B cell (primary cell): ENCODE measurements at regions not wholly inside any gene's neighbourhood (a gene's known extent, or its start where the extent isn't known, plus 50 kb on each side); places are given as distances from the start of the nearest gene placed in this dataset.

Experiments used
- ATAC-seq: fragments of 200-7000 bp; cut with Tn5 transposase; one replicate; pipeline ENCODE4 v1.10.0; 2021; ENCODE audit warnings: low read depth, mild to moderate bottlenecking, moderate number of reproducible peaks, moderate library complexity
- CTCF ChIA-PET: fragments of 350-600 bp; sonication (Branson Sonifier 250); formaldehyde crosslinking; loops from one replicate; lab custom pipeline; 2021; ENCODE audit warnings: antibody characterized with exemption, inconsistent platforms; lab: Charles Lee
- POLR2A ChIA-PET: fragments of 350-600 bp; sonication (Branson Sonifier 250); formaldehyde crosslinking; loops from one replicate; lab custom pipeline; 2021; ENCODE audit warnings: antibody characterized with exemption; lab: Charles Lee
- DNase-seq: peaks from one replicate; pipeline ENCODE4 v3.0.0; 2013
- H2AFZ ChIP-seq: 2 replicates; pipeline ENCODE4 v1.6.1; 2012; ENCODE audit warnings: mild to moderate bottlenecking, low read depth, low read length; ENCODE audit not compliant: insufficient read depth, poor library complexity, severe bottlenecking
- H3K27ac ChIP-seq, 2 donors: 1 replicate in 1 of 2; 2 replicates in 1 of 2; pipeline ENCODE4 v1.5.1; 2012 to 2013; ENCODE audit warnings: low read length in 2 of 2, mild to moderate bottlenecking in 2 of 2, moderate library complexity in 1 of 2
- H3K27me3 ChIP-seq, 4 experiments: fragments of 200-600 bp in 1 of 4; sonication (generic) in 1 of 4; replicated peaks in 1 of 4; 1 replicate in 2 of 4; 2 replicates in 2 of 4; pipeline versions ENCODE4 v1.6.1 to v1.7.0; 2013 to 2016; ENCODE audit warnings: low read length in 3 of 4, mild to moderate bottlenecking in 2 of 4, mixed read lengths in 1 of 4, moderate library complexity in 1 of 4; ENCODE audit not compliant: insufficient read depth in 4 of 4, control insufficient read depth in 3 of 4; ENCODE audit errors: control extremely low read depth in 1 of 4
- H3K36me3 ChIP-seq, 2 experiments: replicated peaks in 1 of 2; 1 replicate in 1 of 2; 2 replicates in 1 of 2; pipeline versions ENCODE4 v1.6.1 to v1.7.1; 2013; ENCODE audit warnings: low read length in 1 of 2; ENCODE audit not compliant: insufficient read depth in 2 of 2, control insufficient read depth in 1 of 2; ENCODE audit errors: control extremely low read depth in 1 of 2, extremely low read depth in 1 of 2
- H3K4me1 ChIP-seq, 2 donors: fragments of 200-600 bp in 1 of 2; sonication (generic) in 1 of 2; 1 replicate in 1 of 2; 2 replicates in 1 of 2; pipeline versions ENCODE4 v1.5.1 to v1.6.1; 2013 to 2017; ENCODE audit warnings: low read length in 2 of 2; ENCODE audit not compliant: control insufficient read depth in 2 of 2, insufficient read depth in 2 of 2
- H3K4me2 ChIP-seq: replicated peaks from 2 replicates; pipeline ENCODE3; 2012; ENCODE audit warnings: mild to moderate bottlenecking, low read depth, low read length; ENCODE audit not compliant: poor library complexity, severe bottlenecking
- H3K4me3 ChIP-seq, 5 experiments: fragments of 200-600 bp in 1 of 5; sonication (generic) in 1 of 5; 1 replicate in 3 of 5; 2 replicates in 2 of 5; pipeline versions ENCODE4 v1.5.1 to v1.7.0; 2011 to 2016; ENCODE audit warnings: low read length in 4 of 5, mild to moderate bottlenecking in 4 of 5, low read depth in 2 of 5, control low read depth in 1 of 5, moderate library complexity in 1 of 5; ENCODE audit not compliant: insufficient read depth in 1 of 5; ENCODE audit errors: control extremely low read depth in 1 of 5, extremely low read depth in 1 of 5
- H3K79me2 ChIP-seq: fragments of 200-600 bp; sonication (generic); one replicate; pipeline ENCODE4 v1.6.0; 2016; ENCODE audit warnings: low read length; ENCODE audit not compliant: control insufficient read depth, insufficient read depth
- H3K9ac ChIP-seq: fragments of 200-600 bp; sonication (generic); 2 replicates; pipeline ENCODE4 v1.6.1; 2017; ENCODE audit warnings: mild to moderate bottlenecking, low read length, moderate library complexity
- H3K9me3 ChIP-seq, 3 donors: one replicate each; pipeline versions ENCODE4 v1.6.1 to v1.7.1; 2013; ENCODE audit warnings: low read length in 2 of 3; ENCODE audit not compliant: control insufficient read depth in 2 of 3, insufficient read depth in 1 of 3; ENCODE audit errors: control extremely low read depth in 1 of 3
- H4K20me1 ChIP-seq: 2 replicates; pipeline ENCODE4 v1.6.0; 2012; ENCODE audit warnings: mild to moderate bottlenecking, low read length; ENCODE audit not compliant: insufficient read depth, control insufficient read depth, poor library complexity, severe bottlenecking
- H3K27ac Mint-ChIP-seq: one replicate; pipeline ENCODE4 v1.8.0; 2021; ENCODE audit warnings: mixed read lengths
- H3K27me3 Mint-ChIP-seq: one replicate; pipeline ENCODE4 v1.8.0; 2021; ENCODE audit warnings: mixed read lengths
- H3K4me1 Mint-ChIP-seq: one replicate; pipeline ENCODE4 v1.8.0; 2021; ENCODE audit warnings: mixed read lengths
- H3K4me3 Mint-ChIP-seq: one replicate; pipeline ENCODE4 v1.8.0; 2021; ENCODE audit warnings: mixed read lengths
- H3K9me3 Mint-ChIP-seq: one replicate; pipeline ENCODE4 v1.8.0; 2022; ENCODE audit warnings: mixed read lengths; ENCODE audit not compliant: insufficient read depth
- EZH2 ChIP-seq: IDR thresholded peaks from 2 replicates; pipeline ENCODE4 v1.6.1; 2012; ENCODE audit warnings: borderline replicate concordance, low read depth, mild to moderate bottlenecking, moderate library complexity, low read length; ENCODE audit not compliant: insufficient read depth, poor library complexity, severe bottlenecking
- WGBS: methylation state at CpG from one replicate; pipeline ENCODE4 v1.1.5; 2013; ENCODE audit warnings: missing lambda C conversion rate; ENCODE audit not compliant: insufficient coverage; 5-methylcytosine and 5-hydroxymethylcytosine counted together
- intact Hi-C: fragments of 100-400 bp; cut with micrococcal nuclease; formaldehyde crosslinking; loops from one replicate; pipeline ENCODE4 v1.10.0; 2022
- TF ChIP-seq, protein P1 (sequence below): fragments of 200-600 bp; IDR thresholded peaks from one replicate; pipeline ENCODE4 v1.8.0; 2022; ENCODE audit warnings: antibody characterized with exemption, mild to moderate bottlenecking

- Histone ChIP-seq H2AFZ (no peak overlapping the region), H3K4me1 (no peaks in the 10 kb centered on the region), H3K4me2 (no peak overlapping the region), H3K27ac (no peak overlapping the region), H3K9ac (no peak overlapping the region), H3K9me3 (no peaks in the 10 kb centered on the region), H4K20me1 (no peaks in the 10 kb centered on the region), H3K79me2 (no peaks in the 10 kb centered on the region), H3K4me3 (no peak overlapping the region), H3K27me3 (no peaks in the 10 kb centered on the region), H3K36me3 (no peaks in the 10 kb centered on the region)
- CTCF ChIA-PET = no interaction called here
- DNase-seq (no peak), ATAC-seq (no peak)
- intact Hi-C loops = no loop called here
- no peaks in the 10 kb centered on the region for H3K27me3 Mint-ChIP-seq
- H3K27ac Mint-ChIP-seq = no peak overlapping the region
- TF ChIP-seq EZH2 = no peak
- TF ChIP-seq, protein P1, sequence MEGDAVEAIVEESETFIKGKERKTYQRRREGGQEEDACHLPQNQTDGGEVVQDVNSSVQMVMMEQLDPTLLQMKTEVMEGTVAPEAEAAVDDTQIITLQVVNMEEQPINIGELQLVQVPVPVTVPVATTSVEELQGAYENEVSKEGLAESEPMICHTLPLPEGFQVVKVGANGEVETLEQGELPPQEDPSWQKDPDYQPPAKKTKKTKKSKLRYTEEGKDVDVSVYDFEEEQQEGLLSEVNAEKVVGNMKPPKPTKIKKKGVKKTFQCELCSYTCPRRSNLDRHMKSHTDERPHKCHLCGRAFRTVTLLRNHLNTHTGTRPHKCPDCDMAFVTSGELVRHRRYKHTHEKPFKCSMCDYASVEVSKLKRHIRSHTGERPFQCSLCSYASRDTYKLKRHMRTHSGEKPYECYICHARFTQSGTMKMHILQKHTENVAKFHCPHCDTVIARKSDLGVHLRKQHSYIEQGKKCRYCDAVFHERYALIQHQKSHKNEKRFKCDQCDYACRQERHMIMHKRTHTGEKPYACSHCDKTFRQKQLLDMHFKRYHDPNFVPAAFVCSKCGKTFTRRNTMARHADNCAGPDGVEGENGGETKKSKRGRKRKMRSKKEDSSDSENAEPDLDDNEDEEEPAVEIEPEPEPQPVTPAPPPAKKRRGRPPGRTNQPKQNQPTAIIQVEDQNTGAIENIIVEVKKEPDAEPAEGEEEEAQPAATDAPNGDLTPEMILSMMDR = no peak
- peaks cover 4% of the 10 kb centered on the region for H3K9me3 Mint-ChIP-seq
- no peak overlapping the region for H3K4me3 Mint-ChIP-seq
- H3K4me1 Mint-ChIP-seq = no peaks in the 10 kb centered on the region
- POLR2A ChIA-PET = no interaction called here
Measured at GRCh38 chr15:27622371-27622770, 476.7 kb downstream of the OCA2 start.

DNA sequence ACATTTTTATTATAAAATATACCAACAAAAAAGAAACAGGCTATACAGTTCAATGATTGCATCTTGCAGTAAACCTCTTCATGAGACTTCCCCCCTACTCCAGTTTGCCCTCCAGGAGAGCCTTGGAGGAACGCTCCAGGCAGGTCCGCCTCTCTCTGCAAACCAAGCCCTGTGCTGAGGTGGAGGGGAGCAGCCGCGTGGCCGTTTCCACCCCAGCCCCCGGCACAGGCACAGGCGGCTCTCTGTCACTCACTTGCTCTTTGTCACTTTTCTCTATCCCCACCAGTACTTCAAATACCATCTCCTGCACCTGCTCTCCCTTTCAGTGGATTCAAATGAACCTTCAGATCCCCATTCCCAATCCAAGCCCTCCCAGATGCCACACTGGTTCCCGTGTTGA is 479.9 kb downstream of the OCA2 start:
- Histone ChIP-seq H3K79me2 (no peaks in the 10 kb centered on the region), H3K27me3 (no peaks in the 10 kb centered on the region), H3K36me3 (no peaks in the 10 kb centered on the region), H3K9ac (no peak overlapping the region), H3K4me2 (no peak overlapping the region), H3K4me1 (no peaks in the 10 kb centered on the region), H3K9me3 (no peaks in the 10 kb centered on the region), H3K27ac (no peak overlapping the region), H2AFZ (no peak overlapping the region), H3K4me3 (no peak overlapping the region), H4K20me1 (no peaks in the 10 kb centered on the region)
- Mint-ChIP-seq H3K4me1 (no peaks in the 10 kb centered on the region), H3K27me3 (no peaks in the 10 kb centered on the region), H3K27ac (no peak overlapping the region), H3K9me3 (peaks cover 4% of the 10 kb centered on the region), H3K4me3 (no peak overlapping the region)
- POLR2A ChIA-PET = no interaction called here
- no peak for DNase-seq
- CTCF ChIA-PET = no interaction called here
- TF ChIP-seq, protein P1 = no peak
- ATAC-seq = no peak
- 76% methylated on average over 2 of the region's 8 CpGs for WGBS
- intact Hi-C loops = no loop called here
